IPS-NIHi7 (cell line): ENCODE measurements at regions not wholly inside any gene's neighbourhood (a gene's known extent, or its start where the extent isn't known, plus 50 kb on each side); places are given as distances from the start of the nearest gene placed in this dataset.
A peak's percentile ranks its signal among the peaks of the same experiment; 100 is the strongest.
"Not testable (repeated sequence)": the region's sequence is repeated elsewhere in the genome, so short reads cannot be mapped to it uniquely, and the experiment has no call there.

ENCODE experiments used
- DNase-seq: peaks from one replicate; pipeline ENCODE4 v3.0.0; 2012; ENCODE audit warnings: mixed read lengths; ENCODE audit errors: extremely low spot score

DNA sequence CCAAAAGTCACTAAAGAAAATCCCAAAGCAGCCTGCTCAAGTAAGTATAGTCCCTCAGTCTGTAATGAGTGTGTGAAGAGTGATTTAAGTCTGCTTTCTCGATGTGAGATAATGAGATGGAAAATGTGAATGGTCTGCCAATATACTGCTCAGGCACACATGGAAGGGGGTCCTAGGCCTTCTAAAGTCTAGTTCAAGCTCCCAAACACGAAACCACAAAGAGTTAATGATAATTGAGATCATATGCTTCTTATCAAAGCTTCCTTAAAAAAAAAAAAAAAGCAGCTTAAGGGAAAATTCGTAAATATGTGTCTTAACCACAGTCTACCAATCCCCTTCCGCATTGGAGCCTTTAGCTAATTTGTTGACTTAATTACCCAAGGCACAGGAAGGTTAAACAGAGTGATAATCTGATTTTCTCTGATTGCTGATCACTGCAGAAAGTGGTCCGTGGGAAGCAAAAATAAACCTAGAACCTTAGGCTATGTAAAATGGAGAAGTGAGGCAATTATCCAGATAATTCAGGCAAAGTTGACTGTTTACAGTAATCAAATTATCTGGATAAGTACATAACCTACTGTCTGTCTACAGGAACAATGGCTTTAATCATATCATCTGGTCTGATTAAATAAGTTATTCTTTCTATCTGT is 172.9 kb downstream of the MBL2 start:
- DNase-seq, result no peak

DNA sequence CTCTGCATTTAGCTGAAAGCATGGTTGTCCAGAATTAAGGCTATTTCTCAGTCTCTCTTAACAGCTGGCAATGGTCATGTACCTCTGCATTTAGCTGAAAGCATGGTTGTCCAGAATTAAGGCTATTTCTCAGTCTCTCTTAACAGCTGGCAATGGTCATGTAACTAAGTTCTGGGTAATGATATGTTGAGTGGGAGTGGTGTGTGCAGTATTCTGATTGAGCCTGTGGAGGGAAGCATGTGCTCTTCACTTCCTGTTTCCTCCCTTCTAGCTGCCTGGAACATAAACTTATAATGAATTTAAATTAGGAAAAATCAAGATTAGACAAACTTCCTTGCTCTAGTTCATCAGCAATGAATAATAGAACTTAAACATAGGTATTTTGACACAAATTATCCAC is 168.5 kb downstream of the MBL2 start:
- not testable (repeated sequence) for DNase-seq

DNA sequence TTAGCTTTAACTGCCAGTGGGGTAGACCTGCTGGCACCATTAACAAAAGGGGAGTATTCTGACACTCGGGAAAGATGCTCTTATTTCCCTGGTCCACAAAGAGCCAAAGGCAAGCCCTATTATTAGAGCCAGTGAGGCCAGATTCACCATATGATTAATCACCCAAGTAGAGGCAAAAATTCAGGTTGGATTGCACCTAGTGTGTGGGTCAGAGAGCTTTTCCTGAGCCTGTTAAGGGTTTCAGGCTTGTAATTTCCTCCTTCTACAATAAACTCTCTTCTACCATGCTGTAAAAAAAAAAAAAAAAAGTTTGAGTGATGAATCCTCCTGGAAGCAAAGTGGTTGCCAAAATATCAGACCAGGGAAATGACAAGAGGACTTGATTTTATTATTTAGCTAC is 163.5 kb downstream of the MBL2 start:
- no peak for DNase-seq

DNA sequence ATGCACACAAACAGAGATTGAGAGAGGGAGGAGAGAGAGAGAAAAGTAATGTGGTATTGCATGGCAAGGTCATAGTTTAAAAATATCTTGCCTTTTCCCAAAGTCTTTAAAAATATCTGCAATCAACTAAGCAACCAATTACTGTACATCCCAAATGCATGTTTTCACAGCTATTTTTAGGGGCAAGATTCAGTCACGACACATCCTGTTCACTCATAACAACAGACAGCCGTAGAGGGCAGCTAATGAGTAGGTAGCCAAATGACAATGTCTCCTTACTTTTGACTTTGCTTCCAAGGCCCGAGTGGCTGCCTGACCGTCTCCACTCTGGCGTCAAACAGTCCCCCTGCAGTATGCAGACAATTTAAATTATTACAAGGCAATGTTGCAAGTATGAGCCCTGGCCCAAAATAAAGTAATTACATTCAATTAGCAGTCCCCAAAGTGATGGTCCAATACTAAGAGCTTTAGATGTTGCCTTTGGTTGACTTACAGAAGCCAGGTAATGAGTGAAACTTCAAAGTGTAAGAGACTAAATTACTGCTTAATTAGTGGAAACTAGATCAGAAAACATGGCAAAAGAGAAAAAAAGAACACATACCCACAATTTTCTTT is 162.9 kb downstream of the MBL2 start:
- no peak for DNase-seq

DNA sequence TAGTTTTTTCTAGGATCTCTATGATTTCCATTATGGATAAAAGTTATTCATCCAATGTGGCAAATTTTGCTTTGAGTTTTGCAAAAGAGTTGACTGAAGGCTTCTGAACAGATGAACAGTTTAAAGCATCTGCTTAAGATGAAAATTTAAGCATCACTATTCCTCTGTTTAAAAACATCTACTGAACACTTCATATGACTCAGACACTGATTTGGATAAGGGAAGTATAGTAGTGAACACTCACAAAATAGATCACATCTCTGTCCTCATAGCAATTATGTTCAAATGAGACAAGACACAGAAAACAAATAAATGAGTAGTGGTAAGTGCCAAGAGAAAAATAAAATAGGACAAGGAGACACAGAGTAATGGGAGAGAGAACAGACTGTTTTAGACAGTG is 157.3 kb downstream of the MBL2 start:
- no peak for DNase-seq

DNA sequence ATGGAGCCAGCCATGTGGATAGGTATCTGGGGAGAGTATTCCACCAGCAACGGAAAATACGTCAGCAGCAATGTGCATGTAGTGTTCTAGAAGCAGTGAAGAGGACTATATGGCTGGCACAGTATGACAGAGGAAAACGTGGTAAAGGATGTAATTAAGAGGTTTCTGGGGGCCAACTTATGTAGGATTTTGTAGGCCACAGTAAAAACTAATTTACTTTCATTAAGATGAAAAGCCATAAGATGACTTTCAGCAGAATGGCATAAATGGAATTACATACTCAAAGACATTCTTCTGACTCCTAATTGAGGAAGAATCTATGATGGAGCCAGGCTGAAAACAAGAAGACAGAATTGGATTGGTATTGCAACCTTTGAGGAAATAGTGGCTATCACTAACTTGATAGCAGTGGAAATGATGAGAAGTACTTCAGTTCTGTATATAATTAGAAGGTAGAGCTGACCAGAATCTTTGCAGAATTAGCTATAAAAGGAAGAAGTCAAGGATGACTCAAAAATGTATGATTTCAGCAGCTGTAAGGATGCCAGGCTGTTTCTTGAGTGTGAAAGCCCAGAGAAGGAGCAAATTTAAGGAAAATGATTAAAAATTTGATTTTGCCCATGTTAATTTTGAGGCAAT is 156.7 kb downstream of the MBL2 start:
- DNase-seq, result no peak

DNA sequence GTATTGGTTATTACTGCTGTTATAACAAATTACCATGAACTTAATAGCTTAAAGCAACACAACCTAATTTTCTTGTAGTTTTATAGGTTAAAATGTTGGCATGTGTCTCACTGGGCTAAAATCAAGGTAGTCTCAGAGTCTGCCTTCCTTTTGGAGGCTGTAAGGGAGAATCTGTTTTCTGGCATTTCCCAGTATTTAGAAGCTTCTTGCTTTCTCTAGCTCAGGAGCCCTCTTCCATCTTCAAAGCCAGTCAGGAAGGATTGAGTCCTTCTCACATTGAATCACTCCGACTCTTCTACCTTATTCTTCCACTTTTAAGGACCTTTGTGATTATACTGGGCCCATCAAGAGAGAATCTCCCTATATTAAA is 156.2 kb downstream of the MBL2 start:
- DNase-seq, result no peak

DNA sequence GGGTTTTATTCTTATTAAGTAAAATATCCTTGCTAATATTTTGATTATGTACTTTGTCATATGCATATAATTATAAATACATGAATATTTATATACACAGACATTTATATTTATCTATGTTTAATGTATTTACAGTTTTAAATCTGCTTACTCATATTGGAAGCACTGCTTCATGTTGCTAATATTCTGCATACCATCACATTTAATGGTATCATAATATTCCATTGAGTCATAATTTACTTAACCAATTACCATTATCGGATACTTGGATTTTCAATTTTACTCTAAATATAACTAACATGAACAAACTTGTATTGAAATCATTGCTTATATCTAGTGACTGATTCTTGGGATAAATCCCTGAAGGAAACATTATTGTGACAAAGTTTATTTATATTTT is 155.2 kb downstream of the MBL2 start:
- no peak for DNase-seq

DNA sequence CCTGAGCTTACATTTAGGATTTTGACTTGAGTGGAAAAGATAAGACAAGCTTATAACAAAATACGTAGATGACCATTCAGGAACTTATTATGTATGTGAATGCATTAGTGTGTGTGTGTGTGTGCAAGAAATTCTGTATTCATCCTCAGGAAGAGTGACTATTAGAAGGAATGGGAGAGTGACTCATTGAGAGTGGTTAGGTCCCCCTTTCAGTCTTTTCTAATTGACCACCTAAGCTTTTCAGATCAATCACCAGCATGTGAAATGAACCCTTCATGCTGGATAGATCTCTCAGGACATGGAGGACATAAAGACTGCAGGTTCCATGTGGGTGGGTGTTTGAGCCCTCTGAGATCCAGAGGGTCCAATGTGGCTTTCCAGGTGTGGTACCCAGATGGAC is 153.5 kb downstream of the MBL2 start:
- DNase-seq, result no peak

DNA sequence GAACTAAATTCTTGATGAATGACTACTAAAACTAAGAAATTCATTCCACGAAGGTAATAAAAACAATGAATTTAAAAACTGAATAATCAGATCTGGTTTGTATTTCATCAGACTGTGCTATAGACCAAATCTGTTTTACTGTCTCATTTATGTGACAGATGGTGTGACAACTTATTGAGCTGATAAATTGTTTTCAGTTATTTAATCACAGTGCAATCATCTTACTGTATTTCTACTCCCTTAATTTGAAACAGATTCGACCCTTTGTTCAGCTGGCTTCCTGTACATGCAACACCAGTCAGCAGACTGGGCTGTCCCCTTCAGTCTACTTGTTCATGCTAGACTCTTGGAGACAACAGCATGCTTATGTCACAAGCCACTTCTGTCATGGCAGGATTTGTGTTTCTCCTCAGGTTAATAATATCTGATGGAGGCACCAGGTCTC is 150.9 kb downstream of the MBL2 start:
- DNase-seq, result no peak

DNA sequence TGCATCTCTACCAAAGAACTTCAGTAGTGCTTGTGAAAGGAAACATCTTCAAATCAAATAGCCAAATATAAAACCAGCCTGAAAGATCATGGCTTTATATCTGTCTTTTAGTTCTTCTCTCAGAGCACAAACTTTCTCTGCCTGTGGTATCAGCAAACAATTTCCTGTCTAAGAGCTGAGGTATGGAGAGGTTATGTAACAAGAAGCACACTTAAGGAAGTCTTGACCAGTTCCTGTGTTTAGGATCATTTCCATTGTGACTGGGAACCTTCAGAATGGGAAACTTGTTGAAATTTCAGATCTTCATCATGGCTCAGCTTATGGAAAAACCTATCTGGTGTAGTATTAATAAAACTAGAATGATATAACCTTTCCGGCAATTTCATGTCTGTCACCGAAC is 148.8 kb downstream of the MBL2 start:
- DNase-seq, result no peak

DNA sequence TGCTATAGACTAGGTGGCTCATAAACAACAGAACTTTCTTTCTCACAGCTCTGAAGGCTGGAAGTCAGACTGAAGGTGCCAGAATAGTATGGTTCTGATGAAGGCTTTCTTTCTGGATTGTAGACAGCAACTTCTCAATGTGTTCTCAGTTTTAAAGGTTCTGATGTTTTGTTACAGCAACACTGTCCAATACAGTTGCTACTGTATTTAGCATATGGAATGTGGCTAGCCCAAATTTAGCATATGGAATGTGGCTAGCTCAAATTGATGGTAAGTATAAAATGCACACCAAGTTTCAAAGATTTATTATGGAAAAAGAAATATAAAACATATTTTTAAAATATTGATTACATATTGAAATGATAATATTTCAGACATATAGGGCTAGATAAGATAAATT is 145.3 kb downstream of the MBL2 start:
- DNase-seq, result no peak

DNA sequence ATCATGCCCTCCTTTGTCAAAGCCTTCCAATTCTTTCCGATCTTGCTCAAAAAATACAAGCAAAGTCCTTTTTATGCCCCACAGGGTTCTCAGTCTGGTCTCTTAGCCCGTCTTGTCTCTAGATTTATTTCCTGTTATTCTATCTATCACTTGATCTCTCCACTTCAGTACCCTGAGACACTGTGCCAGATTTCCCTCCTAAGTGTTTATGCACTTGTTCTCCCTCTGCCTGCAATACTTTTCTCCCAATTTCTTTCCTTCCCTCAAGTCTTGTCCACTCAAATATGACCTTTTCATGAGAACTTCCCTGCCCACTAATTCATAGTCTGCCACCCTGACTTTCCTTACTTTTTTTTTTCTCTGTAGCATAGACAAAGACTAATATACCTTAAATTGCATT is 141.4 kb downstream of the MBL2 start:
- DNase-seq, result no peak

DNA sequence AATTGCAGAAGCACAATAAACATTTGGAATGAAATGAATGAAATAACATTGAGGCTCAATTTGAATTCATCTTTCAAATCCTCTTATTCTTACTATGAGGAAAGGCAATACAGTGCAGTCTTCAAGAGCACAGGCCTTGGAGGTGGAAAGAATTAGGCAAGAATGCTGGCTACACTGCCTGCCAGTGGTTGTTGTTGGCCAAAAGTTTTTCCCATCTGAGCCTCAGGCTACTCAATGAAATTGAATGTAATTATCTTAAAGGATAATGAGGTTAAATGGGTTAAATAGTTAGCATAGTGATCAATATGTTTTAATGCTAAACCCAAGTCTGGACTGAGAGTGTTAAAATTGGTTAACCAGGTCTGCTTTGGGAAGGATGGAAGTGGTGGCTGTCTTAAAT is 140.9 kb downstream of the MBL2 start:
- no peak for DNase-seq

DNA sequence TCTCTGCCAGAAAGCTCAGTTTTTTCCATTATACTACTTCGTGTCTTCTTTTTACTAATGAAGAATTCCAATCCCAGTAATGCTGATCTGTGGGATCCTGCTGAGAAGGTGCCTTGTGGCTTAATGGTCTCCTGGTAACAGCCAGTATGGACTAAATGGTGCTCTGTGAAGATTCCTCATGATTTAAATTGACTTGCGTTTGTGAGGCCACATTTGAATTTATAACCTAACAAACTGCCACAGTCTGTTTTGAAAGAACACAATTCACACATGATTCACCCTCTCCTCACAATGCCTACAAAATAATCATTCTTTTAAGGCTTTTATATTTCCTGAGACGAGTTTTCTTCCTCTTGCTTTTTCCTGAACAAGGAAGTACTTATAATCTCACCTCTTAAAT is 140.0 kb downstream of the MBL2 start:
- DNase-seq, result peak; percentile 14

DNA sequence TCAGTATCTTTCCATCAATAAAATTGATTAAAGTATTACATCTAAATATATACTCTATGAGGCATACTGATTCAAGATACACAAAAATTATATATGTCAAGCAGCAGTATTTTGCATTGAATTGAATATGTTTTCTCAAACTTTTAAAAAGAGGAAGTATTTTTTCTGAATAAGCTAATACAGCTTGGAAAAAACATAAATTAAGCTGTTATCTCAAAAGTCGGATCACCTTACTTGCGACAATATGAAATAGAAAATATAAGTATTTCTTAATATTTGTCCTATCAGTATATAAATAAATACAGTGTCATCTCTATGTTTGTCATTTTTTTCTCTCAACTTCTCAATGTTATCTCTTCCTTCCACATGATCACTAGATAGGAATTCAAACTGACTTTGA is 139.3 kb downstream of the MBL2 start:
- DNase-seq, result no peak

DNA sequence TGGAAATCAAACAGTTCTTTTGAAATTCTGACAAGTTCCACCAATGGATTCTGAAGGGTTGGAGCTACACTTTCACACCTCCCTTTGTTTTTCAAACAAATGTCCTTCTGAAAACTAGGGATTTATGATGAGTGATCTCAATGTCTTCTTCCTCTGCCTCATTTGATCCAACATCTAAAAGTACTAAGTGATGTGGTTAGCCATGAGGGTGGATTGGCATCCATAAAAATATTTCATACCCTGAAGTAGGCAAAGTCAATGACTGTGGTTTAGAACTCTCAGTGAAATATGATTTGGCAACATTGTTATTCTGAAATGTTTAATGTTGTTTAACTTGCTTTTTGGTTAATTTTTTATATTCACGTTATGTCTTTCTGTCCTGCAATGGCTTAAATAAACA is 136.9 kb downstream of the MBL2 start:
- DNase-seq, result no peak

DNA sequence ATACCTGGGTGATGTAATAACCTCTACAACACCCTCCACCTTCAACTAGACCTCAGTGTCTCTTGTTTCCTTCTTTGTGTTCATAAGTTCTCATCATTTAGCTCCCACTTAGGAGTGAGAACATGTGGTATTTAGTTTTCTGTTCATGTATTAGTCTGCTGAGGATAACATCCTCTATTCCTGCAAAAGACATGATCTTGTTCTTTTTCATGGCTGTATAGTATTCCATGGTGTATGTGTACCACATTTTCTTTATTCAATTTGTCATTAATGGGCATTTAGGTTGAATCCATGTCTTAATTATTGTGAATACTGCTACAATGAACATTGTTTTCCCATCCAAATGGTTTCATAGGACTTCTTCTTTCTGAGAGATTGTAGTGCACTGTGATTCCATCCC is 135.7 kb downstream of the MBL2 start:
- no peak for DNase-seq

DNA sequence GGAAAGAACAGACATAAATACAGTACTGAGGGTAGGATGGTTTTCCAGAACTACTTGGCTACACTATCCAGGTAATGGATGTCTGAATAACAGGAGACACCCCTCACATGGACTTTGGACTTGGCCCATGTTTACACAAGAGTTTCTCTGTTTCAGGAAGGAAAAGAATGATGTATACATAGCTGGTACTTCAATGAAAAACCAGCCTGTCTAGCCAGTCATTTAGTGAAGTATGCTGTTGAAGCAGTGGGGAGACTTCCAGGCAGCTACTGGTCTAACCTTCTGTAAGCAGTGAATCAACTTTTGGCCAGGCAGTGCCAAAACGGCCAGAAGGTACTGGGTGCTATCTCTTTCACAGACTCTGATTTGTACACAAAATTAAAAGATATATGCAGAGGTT is 135.0 kb downstream of the MBL2 start:
- DNase-seq, result no peak

DNA sequence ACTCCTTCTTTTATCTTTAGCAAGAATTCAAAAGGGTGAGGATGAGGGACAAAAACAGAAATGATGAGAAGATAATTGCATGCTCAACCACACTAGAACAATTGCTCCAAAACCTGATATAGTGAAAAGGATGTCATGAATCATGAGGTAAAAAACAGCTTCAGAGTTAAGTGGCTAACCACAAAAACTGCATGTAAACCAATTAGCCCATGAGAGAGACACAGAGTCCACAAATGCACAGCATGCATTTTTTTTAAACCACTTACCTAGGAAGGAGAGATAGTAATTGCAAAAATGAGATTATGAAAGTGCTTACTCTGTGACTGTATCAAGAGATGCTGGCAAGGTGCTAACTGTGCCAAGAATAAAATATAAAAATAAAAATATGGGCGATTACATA is 132.9 kb downstream of the MBL2 start:
- DNase-seq, result no peak

DNA sequence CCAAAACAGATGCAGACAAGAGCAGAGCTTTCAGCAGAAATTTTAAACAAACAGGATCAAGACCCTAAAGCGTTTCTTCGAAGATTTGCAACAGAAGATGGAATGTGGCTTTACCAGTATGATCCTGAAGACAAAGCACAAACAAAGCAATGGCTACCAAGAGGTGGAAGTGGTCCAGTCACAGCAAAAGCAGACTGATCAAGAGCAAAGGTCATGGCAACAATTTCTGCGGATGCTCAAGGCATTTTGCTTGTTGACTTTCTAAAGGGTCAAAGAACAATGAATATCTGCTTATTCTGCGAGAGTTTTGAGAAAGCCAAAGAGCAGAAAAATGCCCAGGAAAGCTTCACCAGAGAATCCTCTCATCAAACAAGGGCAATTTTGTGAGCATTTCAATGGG is 130.4 kb downstream of the MBL2 start:
- no peak for DNase-seq

DNA sequence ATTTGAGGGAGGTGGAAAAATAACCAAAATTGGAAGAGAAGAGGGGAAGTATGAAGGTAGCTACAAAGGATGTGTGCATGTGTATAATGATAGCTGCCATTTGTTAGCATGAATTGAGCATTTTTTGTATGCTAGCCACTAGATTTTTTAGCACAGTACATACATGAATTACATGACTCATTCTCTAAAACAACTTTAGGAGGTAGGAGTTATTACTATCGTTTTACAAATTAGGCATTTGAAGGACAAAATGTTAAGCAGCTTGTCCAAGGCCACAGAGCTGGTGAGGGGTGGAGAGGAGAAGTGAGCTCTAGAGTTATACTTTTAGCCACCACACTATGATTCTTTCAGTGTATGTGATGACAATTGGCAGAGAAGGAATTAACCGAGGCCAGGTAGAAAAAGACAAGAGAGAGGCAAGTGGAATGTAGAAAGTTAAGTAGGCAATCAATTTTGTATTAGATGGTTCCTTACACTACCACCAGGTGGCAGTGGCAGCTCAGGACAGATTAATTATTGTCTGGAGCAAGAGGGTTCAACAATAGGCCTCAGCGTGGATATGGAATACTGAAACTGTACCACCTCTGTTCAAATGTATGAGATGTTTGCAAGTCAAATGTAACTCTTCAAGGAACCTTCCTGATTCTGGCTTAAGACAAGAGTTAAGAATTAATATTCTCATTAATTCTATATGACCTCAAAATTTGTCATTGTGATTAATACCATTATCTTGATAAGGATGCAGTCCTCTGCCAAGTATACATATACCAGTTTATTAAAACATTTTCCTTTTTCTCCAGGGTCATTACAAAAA is 128.0 kb downstream of the MBL2 start:
- DNase-seq, result peak; percentile 47
